HCT116 (cell line): ENCODE measurements at regions not wholly inside any gene's neighbourhood (a gene's known extent, or its start where the extent isn't known, plus 50 kb on each side); places are given as distances from the start of the nearest gene placed in this dataset.

ENCODE experiments used
- ATAC-seq: fragments of 200-7000 bp; cut with Tn5 transposase; 2 replicates; pipeline ENCODE4 v1.9.1; 2020; ENCODE audit warnings: mild to moderate bottlenecking, moderate library complexity
- BruUV-seq: library from RNA; stranded (reverse); fragments of 400-500 nt; replicated peaks from 2 replicates; lab custom pipeline; 2021; lab: Mats Ljungman, UMichigan
- CTCF ChIA-PET: fragments of 300-600 bp; sonication (Branson Sonifier 250); formaldehyde crosslinking; loops from one replicate; lab custom pipeline; 2021; ENCODE audit warnings: antibody characterized with exemption; lab: Charles Lee
- POLR2A ChIA-PET: fragments of 300-600, 350-600 bp; sonication (Branson Sonifier 250); formaldehyde crosslinking; loops from one replicate; lab custom pipeline; 2021; ENCODE audit warnings: antibody characterized with exemption; lab: Charles Lee
- RAD21 ChIA-PET, 2 experiments: fragments of 300-600 bp; sonication (Branson Sonifier 250); formaldehyde crosslinking; loops; one replicate each; lab custom pipeline; 2023; ENCODE audit warnings: low total read pairs in 2 of 2; ENCODE audit not compliant: uncharacterized antibody in 2 of 2, unreplicated experiment in 2 of 2, low non-redundant PET in 1 of 2; lab: Charles Lee
- DNase-seq: peaks from one replicate; pipeline ENCODE4 v3.0.0-alpha.2; 2010; ENCODE audit warnings: low read depth, low spot score
- H2AFZ ChIP-seq: fragments of 200-600 bp; shearing (Covaris generic), sonication (generic); 2 replicates; pipeline ENCODE4 v1.6.1; 2017; ENCODE audit warnings: low read depth, mixed run types, mixed read lengths, antibody characterized with exemption, low read length; ENCODE audit not compliant: poor library complexity, severe bottlenecking
- H3K27ac ChIP-seq: 2 replicates; pipeline ENCODE4 v1.5.1; 2012; ENCODE audit warnings: low read depth, low read length
- H3K27me3 ChIP-seq: fragments of 200-600 bp; sonication (generic); 2 replicates; pipeline ENCODE4 v1.6.1; 2016; ENCODE audit warnings: mixed run types, low read length, mixed read lengths; ENCODE audit not compliant: insufficient read depth
- H3K36me3 ChIP-seq, 2 experiments: fragments of 200-500 bp in 1 of 2; fragments of 200-600 bp in 1 of 2; sonication (Bioruptor generic) in 1 of 2; sonication (generic) in 1 of 2; 2 replicates each; pipeline versions ENCODE4 v1.5.1 to v1.6.1; 2014 to 2016; ENCODE audit warnings: low read length in 2 of 2, inconsistent platforms in 1 of 2, mixed read lengths in 1 of 2, mixed run types in 1 of 2; ENCODE audit not compliant: insufficient read depth in 2 of 2, control insufficient read depth in 1 of 2
- H3K4me1 ChIP-seq, 2 experiments: fragments of 200-600 bp in 1 of 2; sonication (generic) in 1 of 2; 2 replicates each; pipeline versions ENCODE4 v1.5.1 to v1.6.1; 2012 to 2017; ENCODE audit warnings: low read length in 2 of 2, inconsistent platforms in 1 of 2, mild to moderate bottlenecking in 1 of 2, mixed read lengths in 1 of 2, mixed run types in 1 of 2, moderate library complexity in 1 of 2; ENCODE audit not compliant: insufficient read depth in 2 of 2, control insufficient read depth in 1 of 2
- H3K4me2 ChIP-seq: fragments of 200-600 bp; sonication (generic); 2 replicates; pipeline ENCODE4 v1.6.1; 2017; ENCODE audit warnings: mixed run types, low read length, mixed read lengths
- H3K4me3 ChIP-seq, 2 experiments: fragments of 200-600 bp in 1 of 2; sonication (generic) in 1 of 2; replicated peaks in 1 of 2; 2 replicates each; pipeline ENCODE4 v1.5.1; 2011 to 2016; ENCODE audit warnings: low read length in 2 of 2, control low read depth in 1 of 2, low read depth in 1 of 2, mild to moderate bottlenecking in 1 of 2, mixed read lengths in 1 of 2, mixed run types in 1 of 2
- H3K79me2 ChIP-seq: fragments of 200-600 bp; sonication (generic); 2 replicates; pipeline ENCODE4 v1.6.1; 2017; ENCODE audit warnings: mild to moderate bottlenecking, mixed run types, low read length, moderate library complexity, mixed read lengths; ENCODE audit not compliant: insufficient read depth
- H3K9ac ChIP-seq: fragments of 200-600 bp; sonication (generic); 2 replicates; pipeline ENCODE4 v1.6.1; 2016; ENCODE audit warnings: low read length, mixed read lengths
- H3K9me2 ChIP-seq: fragments of 200-600 bp; sonication (generic), shearing (Covaris generic); 2 replicates; pipeline ENCODE4 v1.6.1; 2017; ENCODE audit warnings: mixed run types, mild to moderate bottlenecking, moderate library complexity; ENCODE audit not compliant: insufficient read depth
- H3K9me3 ChIP-seq, 2 experiments: fragments of 200-500 bp in 1 of 2; fragments of 200-600 bp in 1 of 2; sonication (Bioruptor generic) in 1 of 2; sonication (generic) in 1 of 2; 2 replicates each; pipeline ENCODE4 v1.6.1; 2014 to 2017; ENCODE audit warnings: low read length in 2 of 2, mixed read lengths in 2 of 2, inconsistent platforms in 1 of 2, low read depth in 1 of 2, mild to moderate bottlenecking in 1 of 2, mixed run types in 1 of 2, moderate library complexity in 1 of 2; ENCODE audit not compliant: control insufficient read depth in 1 of 2, insufficient read depth in 1 of 2
- H4K20me1 ChIP-seq: fragments of 200-600 bp; sonication (generic), shearing (Covaris generic); 2 replicates; pipeline ENCODE4 v1.6.1; 2017; ENCODE audit warnings: mixed run types, mild to moderate bottlenecking, moderate library complexity; ENCODE audit not compliant: insufficient read depth
- CBX3 ChIP-seq: IDR thresholded peaks from 2 replicates; pipeline ENCODE4 v1.6.1; 2012; ENCODE audit warnings: low read depth
- CEBPB ChIP-seq: IDR thresholded peaks from 2 replicates; pipeline ENCODE4 v1.6.1; 2012; ENCODE audit warnings: low read depth
- ELF1 ChIP-seq: IDR thresholded peaks from 2 replicates; pipeline ENCODE4 v1.6.1; 2012; ENCODE audit warnings: low read depth, borderline replicate concordance
- EZH2 ChIP-seq: fragments of 200-600 bp; sonication (generic); IDR thresholded peaks from 2 replicates; pipeline ENCODE4 v1.6.1; 2017; ENCODE audit warnings: antibody characterized with exemption, mixed run types
- EZH2phosphoT487 ChIP-seq: fragments of 200-600 bp; IDR thresholded peaks from 2 replicates; pipeline ENCODE4 v1.6.1; 2018; ENCODE audit warnings: antibody characterized with exemption, borderline replicate concordance
- JUND ChIP-seq: IDR thresholded peaks from 2 replicates; pipeline ENCODE4 v1.6.1; 2012
- POLR2A ChIP-seq: IDR thresholded peaks from 2 replicates; pipeline ENCODE4 v1.7.0; 2011; ENCODE audit warnings: borderline replicate concordance; ENCODE audit not compliant: insufficient read depth, insufficient read length; ENCODE audit errors: extremely low read depth
- POLR2AphosphoS5 ChIP-seq: IDR thresholded peaks from 2 replicates; pipeline ENCODE4 v1.6.1; 2011; ENCODE audit warnings: mild to moderate bottlenecking, low read depth, low read length, moderate library complexity
- RAD21 ChIP-seq: IDR thresholded peaks from 2 replicates; pipeline ENCODE4 v1.6.1; 2012; ENCODE audit warnings: low read depth, mild to moderate bottlenecking
- REST ChIP-seq: IDR thresholded peaks from 2 replicates; pipeline ENCODE4 v1.6.1; 2012; ENCODE audit warnings: low read depth
- SIN3A ChIP-seq: IDR thresholded peaks from 2 replicates; pipeline ENCODE4 v1.6.1; 2012; ENCODE audit warnings: low read depth
- SRF ChIP-seq: IDR thresholded peaks from 2 replicates; pipeline ENCODE4 v1.6.1; 2012; ENCODE audit warnings: low read depth
- TCF7L2 ChIP-seq: IDR thresholded peaks from 2 replicates; pipeline ENCODE4 v1.7.0; 2011; ENCODE audit warnings: borderline replicate concordance, inconsistent platforms; ENCODE audit not compliant: insufficient read depth, insufficient read length; ENCODE audit errors: extremely low read depth
- YY1 ChIP-seq: IDR thresholded peaks from 2 replicates; pipeline ENCODE4 v1.6.1; 2011; ENCODE audit warnings: low read length, low read depth, moderate library complexity, mild to moderate bottlenecking; ENCODE audit not compliant: insufficient replicate concordance; ENCODE audit errors: extremely low read depth
- ZBTB33 ChIP-seq: IDR thresholded peaks from 2 replicates; pipeline ENCODE4 v1.6.1; 2011; ENCODE audit warnings: mild to moderate bottlenecking, low read length, moderate library complexity; ENCODE audit not compliant: insufficient replicate concordance; ENCODE audit errors: extremely low read depth
- ZFX ChIP-seq: fragments of 450-650 bp; IDR thresholded peaks from 2 replicates; pipeline ENCODE4 v1.6.1; 2017
- ZNF274 ChIP-seq: fragments of 200-500 bp; sonication (Bioruptor generic); IDR thresholded peaks from 2 replicates; pipeline ENCODE4 v1.6.1; 2014; ENCODE audit warnings: mild to moderate bottlenecking, low read depth, low read length, inconsistent platforms
- intact Hi-C: fragments of 100-400 bp; cut with micrococcal nuclease; formaldehyde crosslinking; loops from 2 replicates; pipeline ENCODE4 v1.10.0; 2022

- TF ChIP-seq ZBTB33 (no peak), ZFX (no peak), EZH2 (no peak)
Measured at GRCh38 chr10:81042647-81043046, 504.9 kb downstream of the SH2D4B start (continued).

GRCh38 chr10:81065474-81065873, 527.8 kb downstream of the SH2D4B start:
- no peak overlapping the region for H3K9ac ChIP-seq
- ATAC-seq: no peak
- H4K20me1 ChIP-seq: no peaks in the 10 kb centered on the region
- H3K36me3 ChIP-seq: no peaks in the 10 kb centered on the region
- no TSS peak for BruUV-seq
- no peak for TF ChIP-seq CBX3
- TF ChIP-seq POLR2A: no peak
- TF ChIP-seq RAD21: no peak
- TF ChIP-seq ZFX: no peak
- no peak for TF ChIP-seq REST
- no peak for TF ChIP-seq EZH2phosphoT487
- TF ChIP-seq JUND: no peak
- TF ChIP-seq YY1: no peak
- no peak for TF ChIP-seq POLR2AphosphoS5
- TF ChIP-seq SRF: no peak
- no peak for TF ChIP-seq SIN3A
- no peak for TF ChIP-seq EZH2
- TF ChIP-seq TCF7L2: no peak
- no peak for TF ChIP-seq CEBPB
- TF ChIP-seq ZNF274: no peak
- no peak for TF ChIP-seq ZBTB33
- no peak for TF ChIP-seq ELF1
- TF ChIP-seq, all 23 proteins: peak for 0
- H3K9me2 ChIP-seq: no peaks in the 10 kb centered on the region
- intact Hi-C loops: no loop called here
- H2AFZ ChIP-seq: no peak overlapping the region
- H3K4me3 ChIP-seq: no peak overlapping the region
- CTCF ChIA-PET: no interaction called here
- no peaks in the 10 kb centered on the region for H3K4me1 ChIP-seq
- H3K4me2 ChIP-seq: no peak overlapping the region
- no peak for DNase-seq
- RAD21 ChIA-PET: no interaction called here
- H3K79me2 ChIP-seq: no peaks in the 10 kb centered on the region
- POLR2A ChIA-PET: no interaction called here
- no peak overlapping the region for H3K27ac ChIP-seq
- H3K27me3 ChIP-seq: no peaks in the 10 kb centered on the region
- H3K9me3 ChIP-seq: peaks cover 0 to 7% of the 10 kb centered on the region in 2 experiments; a peak in 1 of 4 replicates
